IPS DF 19.7 (cell line): ENCODE measurements at regions not wholly inside any gene's neighbourhood (a gene's known extent, or its start where the extent isn't known, plus 50 kb on each side); places are given as distances from the start of the nearest gene placed in this dataset.

ENCODE experiments used
- DNase-seq: peaks from one replicate; pipeline ENCODE4 v3.0.0-alpha.2; 2013; ENCODE audit warnings: low read depth, low spot score

DNA sequence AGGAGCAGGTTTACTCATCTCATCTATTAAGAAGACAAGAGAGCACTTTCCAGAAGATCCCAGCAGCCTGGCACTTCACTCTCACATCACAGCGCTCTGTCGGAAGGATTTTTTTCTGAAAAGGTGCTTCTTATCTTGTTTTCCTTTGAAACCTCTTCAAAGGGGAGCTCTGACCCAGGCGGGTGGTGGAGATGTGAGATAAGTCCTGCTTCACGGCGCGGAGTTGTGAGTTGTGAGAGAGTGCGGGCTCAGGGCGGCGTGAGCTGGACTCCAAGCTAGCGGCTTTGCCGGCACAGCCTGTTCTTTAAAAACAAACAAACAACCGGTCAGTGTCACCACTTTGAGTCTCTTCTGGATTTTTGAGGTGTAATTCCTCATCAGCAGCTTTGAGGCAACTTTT, 169.0 kb upstream of the ARGLU1 start:
- no peak for DNase-seq

DNA sequence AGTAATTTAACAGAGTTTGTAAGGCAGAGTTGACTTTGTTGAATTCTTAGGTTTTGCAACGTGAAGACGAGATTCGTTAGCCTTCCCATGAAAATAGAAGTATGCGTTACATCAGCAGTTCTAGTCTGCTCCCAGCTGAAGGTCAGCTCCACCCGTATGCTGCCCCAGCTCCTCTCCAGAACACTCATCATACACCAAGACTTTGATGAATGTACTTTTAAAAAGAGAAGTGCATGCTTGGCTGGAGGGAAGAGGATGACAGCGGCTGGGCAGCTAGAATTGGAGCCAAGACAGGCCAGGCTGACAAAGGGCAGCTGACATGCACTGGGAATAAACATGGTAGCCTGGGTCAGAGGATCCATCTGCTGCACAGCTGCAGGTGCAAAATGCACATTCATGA, 166.3 kb upstream of the ARGLU1 start:
- DNase-seq, result no peak

DNA sequence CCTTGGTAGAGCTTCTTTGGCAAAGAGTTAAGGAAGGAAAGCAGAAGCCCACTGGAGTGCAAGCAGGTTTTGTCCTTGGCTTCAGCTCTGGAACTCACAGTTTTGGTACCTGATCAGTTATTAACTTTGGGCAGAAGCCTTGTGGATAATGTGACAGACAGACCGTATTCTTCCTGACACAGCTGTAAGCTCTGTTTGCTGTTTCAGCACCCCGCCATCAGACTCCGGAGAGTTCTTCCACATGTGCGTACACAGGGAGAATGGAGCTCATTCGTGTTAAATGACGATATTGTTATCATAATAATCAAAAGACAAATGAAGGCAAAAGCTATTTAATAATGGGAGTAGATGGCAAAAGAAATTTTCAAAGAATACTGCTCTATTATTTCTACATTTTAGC, 155.1 kb upstream of the ARGLU1 start:
- no peak for DNase-seq

DNA sequence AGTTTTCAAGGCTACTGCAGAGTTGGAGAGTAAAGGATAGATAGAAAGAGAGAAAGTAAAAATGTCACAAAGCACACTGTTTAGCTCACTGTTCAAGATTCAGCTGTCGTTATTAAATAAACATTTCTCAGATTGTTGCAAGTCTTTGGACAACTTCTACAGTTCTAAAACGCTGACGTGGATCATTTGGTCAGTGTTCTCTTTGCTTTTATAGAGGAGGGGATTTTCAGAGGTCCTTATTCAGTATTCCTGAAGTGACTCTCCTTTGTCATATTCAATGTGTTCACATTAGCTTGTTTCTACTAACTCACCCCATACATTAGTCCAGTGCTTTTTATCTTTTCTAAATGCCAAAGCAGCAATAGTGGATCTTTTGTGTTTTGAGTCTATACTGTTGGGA, 154.7 kb upstream of the ARGLU1 start:
- no peak for DNase-seq

DNA sequence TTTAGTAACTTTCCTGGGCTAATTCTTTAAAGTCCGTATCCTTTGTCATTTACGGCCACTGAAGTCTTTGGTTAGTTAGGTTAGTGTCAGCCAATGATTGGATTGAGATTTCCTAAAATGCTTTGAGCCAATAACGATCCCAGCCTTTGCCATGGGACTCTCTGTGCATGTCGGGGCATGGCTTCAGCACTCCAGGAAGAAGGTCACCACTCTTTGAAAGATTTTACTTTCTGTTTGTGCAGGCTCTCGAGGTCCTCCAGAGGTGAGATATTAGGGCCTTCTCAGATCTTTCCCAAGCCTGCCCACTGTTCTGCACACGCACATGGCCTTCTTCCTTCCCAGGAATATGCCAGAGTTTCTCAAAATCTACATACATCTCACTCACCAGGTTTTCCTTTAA, 153.7 kb upstream of the ARGLU1 start:
- no peak for DNase-seq

DNA sequence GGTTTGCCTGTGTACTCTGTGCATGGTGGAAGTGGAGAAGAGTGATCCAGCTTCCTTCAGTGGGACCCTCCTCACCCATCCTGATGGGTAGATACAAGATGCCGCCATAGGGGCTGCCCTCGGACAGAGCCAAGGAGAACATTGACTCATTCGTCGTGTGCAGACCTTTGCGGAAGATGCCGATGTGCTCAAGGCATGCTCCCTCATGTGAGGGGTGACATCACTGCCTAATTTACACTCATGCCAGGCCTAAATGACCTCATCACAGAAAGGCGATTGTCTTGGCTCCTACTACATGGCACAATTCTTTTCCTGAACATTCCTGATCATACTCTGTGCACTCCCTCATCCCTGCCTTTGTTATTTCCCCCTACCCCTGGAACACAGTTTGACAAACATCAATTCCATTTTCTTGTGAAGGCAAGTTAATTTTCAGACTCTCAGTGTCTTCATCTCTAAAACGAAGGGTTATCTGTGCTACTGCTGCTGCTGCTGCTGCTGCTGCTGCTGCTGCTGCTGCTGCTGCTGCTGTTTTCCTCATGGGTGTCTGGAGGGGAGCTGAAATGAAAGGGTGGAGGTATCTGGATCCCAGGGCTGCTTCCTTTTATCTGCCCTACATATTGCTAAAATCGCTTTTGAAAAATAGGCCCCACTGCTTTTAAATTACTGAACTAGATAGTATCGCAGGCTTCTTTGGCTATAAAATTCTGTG, 146.5 kb upstream of the ARGLU1 start:
- DNase-seq, result no peak

DNA sequence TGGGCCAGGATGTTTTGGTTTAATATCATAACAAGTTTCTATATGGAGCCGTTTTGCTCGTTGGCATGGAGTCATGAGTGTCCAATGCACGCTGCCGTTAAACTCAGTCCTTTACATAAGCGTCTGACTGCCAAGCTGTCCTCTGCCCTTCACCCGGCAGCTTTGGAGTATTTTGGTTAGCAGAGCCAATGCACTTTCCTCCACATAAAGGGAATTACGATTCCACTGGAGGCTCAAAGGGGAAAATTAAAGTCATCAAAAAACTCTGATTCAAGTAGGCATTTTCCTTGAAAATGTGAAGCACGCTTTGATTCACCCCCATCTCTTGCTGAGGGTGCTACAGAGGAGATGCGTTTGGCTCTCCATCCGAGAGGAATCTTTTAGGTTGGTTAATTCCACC, 144.4 kb upstream of the ARGLU1 start:
- no peak for DNase-seq

DNA sequence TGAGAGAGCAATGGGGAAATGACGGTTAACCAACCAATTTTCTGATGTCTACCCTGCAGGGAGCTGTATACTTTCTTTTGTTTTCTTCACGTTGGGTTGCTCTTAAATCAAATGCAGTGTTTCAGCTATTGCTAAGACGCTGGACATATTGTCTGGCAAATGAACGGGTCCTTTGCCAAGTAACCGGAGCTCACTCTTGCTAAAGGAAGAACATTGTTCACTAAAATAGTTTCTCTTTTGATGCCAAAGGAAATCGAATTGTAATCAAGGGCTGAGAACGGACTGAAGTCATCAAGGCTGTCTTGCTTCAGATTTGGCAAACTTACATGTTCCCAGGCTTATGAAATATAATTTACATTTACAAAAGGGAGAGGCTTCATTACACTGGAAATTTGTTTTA, 142.3 kb upstream of the ARGLU1 start:
- no peak for DNase-seq

DNA sequence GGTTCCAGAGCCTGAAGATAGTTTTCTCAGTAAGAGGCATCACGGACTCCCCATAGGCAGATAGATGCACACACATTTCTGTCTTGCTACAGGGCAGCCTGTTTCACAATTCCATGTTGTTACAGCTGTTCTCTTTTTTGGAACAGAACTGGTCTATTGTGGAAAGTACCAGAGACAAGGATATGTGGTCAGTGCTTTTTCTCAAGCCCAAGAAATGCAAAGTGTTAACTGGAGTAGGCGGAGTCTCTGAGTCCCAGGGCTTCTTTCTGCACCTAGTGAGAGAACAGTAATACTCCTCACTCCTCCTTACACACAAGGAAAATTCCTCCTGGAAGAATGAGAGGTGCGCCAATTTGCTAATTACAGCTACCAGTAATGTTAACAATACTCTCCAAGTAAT, 141.6 kb upstream of the ARGLU1 start:
- DNase-seq, result no peak

DNA sequence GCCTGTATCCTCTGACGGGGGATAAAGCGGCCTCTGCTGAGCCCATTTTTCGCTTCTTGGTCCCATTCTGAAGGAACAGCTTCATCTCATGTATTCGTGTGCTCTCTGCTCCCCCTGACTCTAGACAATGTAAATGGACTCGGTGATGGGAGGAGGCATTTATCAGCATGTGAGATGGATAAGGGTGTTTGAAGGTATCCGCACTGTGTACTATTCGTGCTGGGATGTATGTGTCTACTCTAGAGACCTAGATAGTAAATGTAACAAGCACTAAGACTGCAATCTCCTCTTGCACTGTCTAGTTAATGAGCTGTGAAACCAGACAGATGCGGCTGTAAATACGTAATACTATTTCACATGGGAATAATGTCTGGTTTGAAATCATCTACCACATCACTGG, 134.6 kb upstream of the ARGLU1 start:
- DNase-seq, result no peak

DNA sequence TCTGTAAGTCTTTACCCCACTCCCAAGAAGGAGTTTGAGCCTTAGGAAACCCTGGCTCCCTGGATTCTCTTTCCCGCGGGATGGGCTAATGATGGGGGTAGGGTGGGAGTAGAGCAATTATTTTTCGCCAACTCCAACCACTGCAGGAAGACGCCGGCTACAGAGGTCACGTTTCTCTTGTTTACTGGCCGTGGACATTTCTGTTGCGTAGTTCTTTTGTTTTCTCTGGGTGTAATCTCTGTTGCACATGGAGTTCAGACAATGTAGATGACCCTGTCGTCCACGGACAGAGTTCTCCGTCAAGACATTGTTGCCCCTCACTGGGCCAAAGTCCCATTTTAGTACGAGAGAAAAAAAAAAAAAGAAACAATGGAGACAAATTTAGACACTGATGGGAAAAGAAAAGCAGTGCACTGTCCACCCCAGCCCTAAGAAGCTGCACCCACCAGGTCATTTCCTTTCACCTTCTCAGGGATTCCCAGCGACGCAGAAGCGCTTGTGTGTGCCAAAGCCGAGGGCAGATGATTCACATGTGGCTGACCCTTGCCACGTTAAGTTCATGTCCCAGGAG, 133.9 kb upstream of the ARGLU1 start:
- DNase-seq, result no peak

DNA sequence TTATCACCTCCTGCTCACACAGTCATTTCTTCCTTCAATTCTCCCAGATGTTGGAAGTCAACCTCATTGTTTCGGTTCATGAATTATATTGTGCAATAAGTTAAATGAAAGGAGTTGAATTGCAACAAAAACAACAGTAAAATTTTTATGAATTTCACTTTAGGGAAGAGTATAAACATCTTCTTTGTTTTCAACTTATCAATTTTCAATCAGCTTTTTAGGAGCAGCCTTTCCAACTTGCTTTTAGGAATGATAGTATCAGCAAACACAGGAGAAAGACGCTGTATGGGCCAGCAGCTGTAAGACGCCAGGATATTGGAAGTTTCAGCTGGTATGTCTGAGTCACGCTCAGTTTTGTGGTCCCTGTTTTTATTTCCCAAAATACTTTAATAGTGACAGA, 132.5 kb upstream of the ARGLU1 start:
- no peak for DNase-seq

DNA sequence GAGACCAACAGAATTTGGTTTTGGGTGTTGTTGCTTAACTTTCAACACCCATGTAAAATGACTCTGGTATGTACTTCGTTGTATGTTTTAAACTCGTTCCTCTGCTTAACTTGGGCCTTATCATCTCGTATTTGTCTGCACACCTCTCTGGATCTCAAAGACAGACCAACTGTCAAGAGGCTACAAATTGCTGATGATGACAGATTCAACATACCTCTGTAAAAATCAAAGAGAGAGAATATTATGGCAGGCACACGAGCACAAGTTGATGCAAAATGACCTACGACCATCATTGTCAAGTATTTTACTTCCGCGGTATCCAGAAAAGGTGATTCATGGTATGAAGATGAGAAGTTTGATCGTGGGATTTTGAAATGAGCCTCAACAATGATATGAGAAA, 132.1 kb upstream of the ARGLU1 start:
- DNase-seq, result no peak

DNA sequence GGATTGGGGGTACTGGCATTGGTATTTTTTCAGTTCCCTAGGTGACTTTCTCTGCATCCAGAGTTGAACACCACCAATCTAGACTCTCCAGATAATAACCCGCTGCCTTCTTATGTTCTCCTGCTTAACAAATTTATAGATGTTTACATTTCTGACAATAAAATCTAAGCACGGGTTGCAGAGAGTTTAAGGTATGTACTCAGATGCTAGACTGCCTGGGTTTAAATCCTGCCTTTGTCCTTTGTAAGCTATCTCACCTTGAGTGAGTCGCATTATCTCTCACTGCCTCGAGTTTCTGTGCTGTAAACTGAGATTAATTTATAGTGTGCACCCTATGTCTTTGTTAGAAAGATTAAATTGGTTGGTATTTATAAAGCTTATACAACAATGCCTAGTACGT, 131.4 kb upstream of the ARGLU1 start:
- DNase-seq, result no peak

DNA sequence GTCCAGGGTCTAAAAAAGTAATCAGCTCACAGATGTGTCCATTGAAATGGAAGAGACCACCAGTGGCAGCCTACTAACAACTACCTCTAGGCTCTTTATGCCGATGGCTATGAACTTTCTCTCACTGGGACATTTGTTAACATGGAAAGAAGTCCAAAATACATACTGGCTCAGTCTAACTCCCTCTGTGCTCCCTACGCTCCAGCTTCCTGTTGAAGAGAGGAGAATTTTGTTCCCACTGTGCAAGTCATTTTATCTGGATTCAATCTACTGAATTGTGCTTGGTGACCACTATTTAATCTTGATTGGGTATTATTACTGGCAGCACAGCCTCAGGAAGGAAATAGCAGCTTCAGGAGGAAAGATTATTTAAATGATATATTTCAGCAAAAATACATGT, 128.8 kb upstream of the ARGLU1 start:
- no peak for DNase-seq

DNA sequence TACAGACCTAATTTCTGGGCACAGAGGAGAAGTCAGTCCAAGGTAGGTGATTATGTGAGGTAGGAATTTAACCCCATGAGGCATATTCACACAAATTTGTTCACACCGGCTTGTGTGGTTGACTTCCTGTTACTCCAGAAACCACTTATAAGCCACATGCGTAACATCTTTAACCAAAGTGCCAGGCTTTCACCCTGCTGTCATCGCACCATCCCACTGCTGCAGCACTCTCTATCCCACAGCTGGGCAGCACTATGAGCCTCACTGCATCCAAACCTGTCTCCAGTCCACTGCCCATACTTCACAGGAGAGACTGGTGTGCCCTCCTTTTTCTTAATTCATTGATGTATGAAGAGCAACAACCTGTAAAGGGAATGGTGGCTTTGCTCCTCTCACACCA, 128.2 kb upstream of the ARGLU1 start:
- DNase-seq, result no peak

DNA sequence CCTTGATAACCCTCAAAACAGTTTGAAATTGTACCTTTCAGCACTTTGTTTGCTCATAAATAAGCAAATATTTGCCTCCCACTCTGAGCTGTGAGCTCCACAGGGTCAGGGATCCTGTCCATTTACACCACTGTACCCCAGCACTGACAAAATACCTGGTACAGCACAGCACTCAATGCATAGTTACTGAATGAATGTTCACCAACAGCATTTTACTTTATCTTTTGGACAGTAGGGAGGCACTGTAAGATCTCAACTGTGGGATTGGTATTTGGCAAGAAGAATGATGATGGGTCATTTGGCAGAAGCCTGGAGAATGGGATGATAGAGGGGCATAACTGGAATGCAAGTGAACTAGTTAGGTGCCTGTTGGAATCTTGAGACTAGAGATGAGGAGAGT, 127.2 kb upstream of the ARGLU1 start:
- DNase-seq, result no peak

DNA sequence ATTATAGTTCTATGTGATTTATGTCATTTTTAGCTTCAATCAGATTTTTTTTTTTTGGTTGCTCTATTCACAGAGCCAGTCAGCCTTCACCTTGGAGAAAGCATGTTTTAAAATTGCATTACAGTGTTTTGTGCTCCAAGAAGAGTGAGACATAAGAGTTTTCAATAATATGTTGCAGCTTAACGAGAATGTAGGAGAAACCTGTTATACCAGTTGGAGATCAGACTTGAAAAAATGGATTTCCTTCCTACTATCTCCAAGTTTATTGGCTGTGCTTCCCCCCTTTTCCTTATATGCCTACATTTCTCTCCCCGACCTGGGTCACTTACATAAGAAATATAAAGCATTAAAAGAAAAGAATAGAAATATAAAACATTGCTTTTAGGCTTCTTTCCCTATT, 123.9 kb upstream of the ARGLU1 start:
- no peak for DNase-seq

DNA sequence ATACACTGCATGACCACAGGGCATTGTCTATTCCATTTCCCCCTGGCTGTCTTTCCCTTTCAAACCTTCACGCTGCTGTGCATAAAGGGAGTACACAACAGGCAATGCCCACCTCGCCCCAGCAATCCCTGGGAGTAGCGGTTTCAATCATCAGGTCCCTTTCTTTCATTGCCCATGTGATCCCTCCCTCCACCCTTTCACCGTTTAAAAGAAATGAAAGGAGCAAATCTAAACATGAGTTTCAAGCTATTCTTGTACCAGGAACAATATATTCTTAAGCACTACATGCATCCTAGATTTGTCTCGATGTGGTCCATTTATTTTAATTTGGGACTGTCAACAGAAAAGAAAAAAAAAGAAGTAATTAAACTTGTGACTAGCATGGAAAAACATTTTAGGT, 123.4 kb upstream of the ARGLU1 start:
- no peak for DNase-seq

DNA sequence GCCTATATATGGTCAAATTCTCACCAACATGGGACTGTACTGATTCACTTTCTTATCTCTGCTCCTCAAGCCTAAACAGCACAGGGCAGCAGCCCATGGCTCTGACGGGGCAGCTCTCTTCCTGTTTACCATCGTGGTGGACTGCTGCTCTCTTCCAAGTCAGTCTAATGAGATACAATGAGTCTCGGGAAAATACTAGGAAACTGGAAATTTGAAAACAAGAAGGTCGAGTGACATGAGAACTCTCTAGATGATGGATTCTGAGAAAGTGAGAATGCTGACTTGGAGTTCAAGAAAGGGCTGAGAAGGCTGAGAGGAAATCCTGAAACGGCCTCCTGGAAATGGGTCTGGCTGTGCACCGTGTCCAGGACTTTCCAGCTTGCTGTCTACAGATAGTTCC, 122.8 kb upstream of the ARGLU1 start:
- no peak for DNase-seq

DNA sequence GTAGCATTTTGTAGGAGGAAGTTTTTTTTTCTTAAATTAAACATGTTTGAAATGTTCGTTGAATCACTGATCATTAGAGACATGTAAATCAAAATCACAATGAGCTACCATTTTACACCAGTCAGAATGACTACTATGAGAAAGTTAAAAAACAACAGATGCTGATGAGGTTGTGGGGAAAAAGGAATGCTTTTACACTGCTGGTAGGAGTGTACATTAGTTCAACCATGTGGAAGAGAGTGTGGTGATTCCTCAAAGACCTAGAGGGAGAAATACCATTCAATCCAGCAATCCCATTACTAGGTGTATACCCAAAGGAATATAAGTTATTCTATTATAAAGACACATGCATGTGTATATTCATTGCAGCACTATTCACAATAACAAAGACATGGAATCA, 122.0 kb upstream of the ARGLU1 start:
- DNase-seq, result no peak

DNA sequence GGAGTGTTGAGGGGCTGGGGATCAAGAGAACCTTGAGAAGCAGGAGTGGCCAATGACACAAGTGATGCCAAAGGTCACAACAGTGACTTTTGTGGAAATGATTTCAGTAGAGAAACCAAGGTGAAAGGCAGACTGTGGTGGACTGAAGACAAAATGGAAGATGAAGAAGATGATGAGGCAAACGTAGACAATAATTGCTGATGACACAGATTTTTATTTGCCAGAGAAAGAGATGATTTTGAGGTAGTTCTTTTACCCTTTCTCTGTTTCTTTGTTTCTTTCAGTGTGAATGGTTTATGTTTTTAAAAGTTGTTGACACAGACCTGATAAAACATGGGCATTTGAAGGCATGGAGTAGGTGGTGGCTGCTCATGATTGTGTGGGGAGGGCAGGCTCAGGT, 121.0 kb upstream of the ARGLU1 start:
- DNase-seq, result no peak

DNA sequence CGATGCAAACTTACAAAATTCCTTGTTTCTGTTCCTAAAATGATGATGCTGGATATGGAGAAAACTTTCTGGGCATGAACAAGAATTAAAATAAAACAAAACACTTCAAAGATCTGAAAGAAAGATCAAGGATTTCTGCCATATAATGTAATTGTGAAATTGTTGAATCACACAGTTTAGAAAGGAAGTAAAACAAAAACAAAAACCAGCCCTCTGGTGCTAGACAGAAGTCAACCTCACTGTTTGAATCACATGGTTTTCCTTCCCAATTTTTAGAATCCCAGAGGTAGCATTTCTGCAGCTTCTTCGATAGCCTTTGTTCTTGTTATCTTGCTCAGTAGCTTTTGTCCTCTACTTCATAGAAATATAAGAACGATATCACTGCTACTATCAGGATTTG, 118.2 kb upstream of the ARGLU1 start:
- no peak for DNase-seq

DNA sequence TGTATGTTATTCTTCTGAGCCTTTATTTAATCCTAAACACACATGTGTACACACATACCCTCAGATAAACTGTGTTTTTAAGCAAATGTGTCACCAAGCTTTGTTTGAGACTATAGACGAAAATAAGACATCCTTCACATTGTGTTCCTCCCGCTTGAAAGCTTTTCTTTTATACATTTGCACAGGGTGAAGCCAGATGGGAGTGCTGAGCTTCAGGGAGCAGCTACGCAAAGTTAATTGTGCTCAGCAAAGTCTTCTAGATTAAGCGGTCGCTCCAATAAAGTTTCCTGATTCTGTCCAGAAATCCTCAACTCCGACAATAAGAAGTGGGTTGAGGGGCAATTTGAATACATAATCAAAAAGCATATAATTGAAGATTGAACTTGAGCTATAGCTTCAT, 117.2 kb upstream of the ARGLU1 start:
- no peak for DNase-seq
